ENCODE measurements at regions not wholly inside any gene's neighbourhood (a gene's known extent, or its start where the extent isn't known, plus 50 kb on each side); places are given as distances from the start of the nearest gene placed in this dataset.

GRCh38 chr6:170025935-170026750 lies 264.7 kb downstream of the DLL1 start:
- DNase-seq, result no peak

- no peak for DNase-seq
Observed at GRCh38 chr6:170025341-170025911, 265.5 kb downstream of the DLL1 start.

GRCh38 chr6:170024940-170025339 lies 265.9 kb downstream of the DLL1 start:
- no peak for DNase-seq

GRCh38 chr6:170023620-170024521 lies 267.0 kb downstream of the DLL1 start:
- no peak for DNase-seq

- no peak for DNase-seq
Observed at GRCh38 chr6:170022827-170023619, 267.9 kb downstream of the DLL1 start.

GRCh38 chr6:170022291-170022722 lies 268.6 kb downstream of the DLL1 start:
- no peak for DNase-seq

- no peak for DNase-seq
Observed at GRCh38 chr6:170021579-170021978, 269.3 kb downstream of the DLL1 start.

- DNase-seq, result no peak
Observed at GRCh38 chr6:170019818-170020583, 268.6 kb downstream of the ERMARD start.

- no peak for DNase-seq
Observed at GRCh38 chr6:170018936-170019817, 267.8 kb downstream of the ERMARD start.

- no peak for DNase-seq
Observed at GRCh38 chr6:170018422-170018935, 267.1 kb downstream of the ERMARD start.

- peak; percentile 46 for DNase-seq
Observed at GRCh38 chr6:170017603-170018320, 266.3 kb downstream of the ERMARD start.

- no peak for DNase-seq
Observed at GRCh38 chr6:170013815-170014214, 262.4 kb downstream of the ERMARD start.

- DNase-seq, result no peak
Observed at GRCh38 chr6:170012037-170012330, 260.6 kb downstream of the ERMARD start.

- peak in 1 of 2 donors; percentile 39 for DNase-seq
Observed at GRCh38 chr6:170011204-170012036, 260.0 kb downstream of the ERMARD start.

GRCh38 chr6:170010665-170011203 lies 259.3 kb downstream of the ERMARD start:
- no peak for DNase-seq

- DNase-seq, result no peak
Observed at GRCh38 chr6:170008294-170008785, 256.9 kb downstream of the ERMARD start.

- DNase-seq, result no peak
Observed at GRCh38 chr6:170007468-170008293, 256.3 kb downstream of the ERMARD start.
